ENCODE measurements at regions not wholly inside any gene's neighbourhood (a gene's known extent, or its start where the extent isn't known, plus 50 kb on each side); places are given as distances from the start of the nearest gene placed in this dataset.

GRCh38 chrX:10986616-10987015, 124.5 kb upstream of the HCCS start:
- no peak for TF ChIP-seq CTCF (IDR thresholded peaks at IDR 0.05)
- TF ChIP-seq POLR2A (IDR thresholded peaks at IDR 0.05) = no peak

Measured in esophagus squamous epithelium (tissue), 4 donors.